BJ (cell line): ENCODE measurements at regions not wholly inside any gene's neighbourhood (a gene's known extent, or its start where the extent isn't known, plus 50 kb on each side); places are given as distances from the start of the nearest gene placed in this dataset.

Experiments used
- CTCF ChIA-PET: fragments of 350-600 bp; formaldehyde crosslinking; extraction: SDS; loops from one replicate; lab custom pipeline; 2021; ENCODE audit warnings: antibody characterized with exemption, inconsistent platforms; lab: Yijun Ruan, JAX
- POLR2A ChIA-PET: fragments of 300-600 bp; sonication (Branson Sonifier 250); formaldehyde crosslinking; extraction: SDS; loops from one replicate; lab custom pipeline; 2021; ENCODE audit warnings: antibody characterized with exemption; lab: Charles Lee
- DNase-seq: peaks from one replicate; pipeline ENCODE4 v3.0.0-alpha.2; 2011; ENCODE audit warnings: low read depth
- H3K27me3 ChIP-seq: 2 replicates; pipeline ENCODE4 v1.6.0; 2011; ENCODE audit warnings: low read length; ENCODE audit not compliant: control insufficient read depth, insufficient read depth
- H3K36me3 ChIP-seq: 2 replicates; pipeline ENCODE4 v1.5.1; 2011; ENCODE audit warnings: low read length; ENCODE audit not compliant: control insufficient read depth, insufficient read depth
- H3K4me3 ChIP-seq: 2 replicates; pipeline ENCODE4 v1.5.1; 2011; ENCODE audit warnings: low read depth, mild to moderate bottlenecking, control low read depth, low read length
- TF ChIP-seq, protein P1 (sequence below): IDR thresholded peaks from 2 replicates; pipeline ENCODE4 v1.5.1; 2011; ENCODE audit warnings: low read depth, mild to moderate bottlenecking, control low read depth, inconsistent platforms, low read length, moderate library complexity; ENCODE audit not compliant: insufficient read depth

- CTCF ChIA-PET = no interaction called here
- no peak overlapping the region for H3K4me3 ChIP-seq
- POLR2A ChIA-PET = no interaction called here
- TF ChIP-seq, protein P1, sequence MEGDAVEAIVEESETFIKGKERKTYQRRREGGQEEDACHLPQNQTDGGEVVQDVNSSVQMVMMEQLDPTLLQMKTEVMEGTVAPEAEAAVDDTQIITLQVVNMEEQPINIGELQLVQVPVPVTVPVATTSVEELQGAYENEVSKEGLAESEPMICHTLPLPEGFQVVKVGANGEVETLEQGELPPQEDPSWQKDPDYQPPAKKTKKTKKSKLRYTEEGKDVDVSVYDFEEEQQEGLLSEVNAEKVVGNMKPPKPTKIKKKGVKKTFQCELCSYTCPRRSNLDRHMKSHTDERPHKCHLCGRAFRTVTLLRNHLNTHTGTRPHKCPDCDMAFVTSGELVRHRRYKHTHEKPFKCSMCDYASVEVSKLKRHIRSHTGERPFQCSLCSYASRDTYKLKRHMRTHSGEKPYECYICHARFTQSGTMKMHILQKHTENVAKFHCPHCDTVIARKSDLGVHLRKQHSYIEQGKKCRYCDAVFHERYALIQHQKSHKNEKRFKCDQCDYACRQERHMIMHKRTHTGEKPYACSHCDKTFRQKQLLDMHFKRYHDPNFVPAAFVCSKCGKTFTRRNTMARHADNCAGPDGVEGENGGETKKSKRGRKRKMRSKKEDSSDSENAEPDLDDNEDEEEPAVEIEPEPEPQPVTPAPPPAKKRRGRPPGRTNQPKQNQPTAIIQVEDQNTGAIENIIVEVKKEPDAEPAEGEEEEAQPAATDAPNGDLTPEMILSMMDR = no peak
- DNase-seq = no peak
- H3K27me3 ChIP-seq = no peaks in the 10 kb centered on the region; the same call in 1 of the 2 replicates
- H3K36me3 ChIP-seq = no peaks in the 10 kb centered on the region
These were observed 99.4 kb upstream of the TRIB2 start for GRCh38 chr2:12617366-12617765.

- ChIA-PET POLR2A (no interaction called here), CTCF (no interaction called here)
- no peak for DNase-seq
- Histone ChIP-seq H3K27me3 (no peaks in the 10 kb centered on the region; the same call in 1 of the 2 replicates), H3K36me3 (no peaks in the 10 kb centered on the region), H3K4me3 (no peak overlapping the region)
- TF ChIP-seq, protein P1 = no peak
These were observed 98.9 kb upstream of the TRIB2 start for GRCh38 chr2:12617853-12618252.

GRCh38 chr2:12618576-12618975 is 98.2 kb upstream of the TRIB2 start:
- POLR2A ChIA-PET = no interaction called here
- CTCF ChIA-PET = no interaction called here
- DNase-seq = no peak
- H3K4me3 ChIP-seq = no peak overlapping the region
- TF ChIP-seq, protein P1 = no peak
- no peaks in the 10 kb centered on the region for H3K36me3 ChIP-seq
- H3K27me3 ChIP-seq = no peaks in the 10 kb centered on the region; the same call in 1 of the 2 replicates

GRCh38 chr2:12619975-12620374 is 96.8 kb upstream of the TRIB2 start:
- Histone ChIP-seq H3K4me3 (no peak overlapping the region), H3K27me3 (no peaks in the 10 kb centered on the region; the same call in 1 of the 2 replicates), H3K36me3 (no peaks in the 10 kb centered on the region)
- ChIA-PET CTCF (interaction anchor here (0.6 kb wide), 1 partner anchor 412 kb away, joined by 3 read pairs; no protein-coding TSS in a partner anchor), POLR2A (no interaction called here)
- TF ChIP-seq, protein P1 = no peak
- peak; percentile 73 for DNase-seq

- ChIA-PET CTCF (no interaction called here), POLR2A (no interaction called here)
- peaks cover 1% of the 10 kb centered on the region; the same call in 1 of the 2 replicates for H3K27me3 ChIP-seq
- no peak overlapping the region for H3K4me3 ChIP-seq
- no peak for DNase-seq
- H3K36me3 ChIP-seq = no peaks in the 10 kb centered on the region
- TF ChIP-seq, protein P1 = no peak
These were observed 96.0 kb upstream of the TRIB2 start for GRCh38 chr2:12620759-12621158.
